Hepatocyte (in vitro differentiated cells): ENCODE measurements at regions not wholly inside any gene's neighbourhood (a gene's known extent, or its start where the extent isn't known, plus 50 kb on each side); places are given as distances from the start of the nearest gene placed in this dataset.

Source experiments
- DNase-seq: peaks from one replicate; pipeline ENCODE4 v3.0.0-alpha.2; 2016; ENCODE audit warnings: low spot score
- H2AFZ ChIP-seq: fragments of 200-600 bp; sonication (generic); 2 replicates; pipeline ENCODE4 v1.6.0; 2016; ENCODE audit warnings: antibody characterized with exemption, mild to moderate bottlenecking
- H3K27ac ChIP-seq: fragments of 200-600 bp; sonication (generic); 2 replicates; pipeline ENCODE4 v1.5.1; 2016; ENCODE audit warnings: mild to moderate bottlenecking
- H3K27me3 ChIP-seq: fragments of 200-600 bp; sonication (generic); 2 replicates; pipeline ENCODE4 v1.6.1; 2016
- H3K36me3 ChIP-seq: fragments of 200-600 bp; sonication (generic); replicated peaks from 2 replicates; pipeline ENCODE4 v1.5.1; 2016; ENCODE audit warnings: low read depth; ENCODE audit not compliant: insufficient read depth
- H3K4me1 ChIP-seq: fragments of 200-600 bp; sonication (generic); 2 replicates; pipeline ENCODE4 v1.5.1; 2016; ENCODE audit warnings: mild to moderate bottlenecking, moderate library complexity; ENCODE audit not compliant: insufficient read depth
- H3K4me2 ChIP-seq: fragments of 200-600 bp; sonication (generic); 2 replicates; pipeline ENCODE4 v1.6.0; 2016
- H3K4me3 ChIP-seq: fragments of 200-600 bp; sonication (generic); 2 replicates; pipeline ENCODE4 v1.5.1; 2016; ENCODE audit warnings: mild to moderate bottlenecking
- H3K79me2 ChIP-seq: fragments of 200-600 bp; sonication (generic); 2 replicates; pipeline ENCODE4 v1.6.0; 2017; ENCODE audit warnings: mild to moderate bottlenecking
- H3K9me2 ChIP-seq: fragments of 200-600 bp; sonication (generic); replicated peaks from 2 replicates; pipeline ENCODE4 v1.6.0; 2017; ENCODE audit warnings: mild to moderate bottlenecking; ENCODE audit not compliant: insufficient read depth
- H3K9me3 ChIP-seq: fragments of 200-600 bp; sonication (generic); 2 replicates; pipeline ENCODE4 v1.5.1; 2016; ENCODE audit warnings: low read depth, mild to moderate bottlenecking
- H4K20me1 ChIP-seq: fragments of 200-600 bp; sonication (generic); 2 replicates; pipeline ENCODE4 v1.6.0; 2016; ENCODE audit warnings: mild to moderate bottlenecking; ENCODE audit not compliant: insufficient read depth, poor library complexity, severe bottlenecking
- CTCF ChIP-seq: fragments of 200-600 bp; sonication (generic); IDR thresholded peaks from 2 replicates; pipeline ENCODE4 v1.5.1; 2016; ENCODE audit warnings: antibody characterized with exemption, mild to moderate bottlenecking; ENCODE audit not compliant: poor library complexity
- EZH2 ChIP-seq: fragments of 200-600 bp; sonication (generic); IDR thresholded peaks from 2 replicates; pipeline ENCODE4 v1.6.1; 2016; ENCODE audit warnings: antibody characterized with exemption, mild to moderate bottlenecking, borderline replicate concordance
- EZH2phosphoT487 ChIP-seq: fragments of 200-600 bp; sonication (generic); IDR thresholded peaks from one replicate; pipeline ENCODE4 v1.6.1; 2018; ENCODE audit warnings: antibody characterized with exemption, mild to moderate bottlenecking, low read depth, moderate library complexity; ENCODE audit not compliant: unreplicated experiment, severe bottlenecking
- WGBS: methylation state at CpG from one replicate; pipeline ENCODE4 v1.1.6; 2016; ENCODE audit warnings: low lambda C conversion rate; ENCODE audit errors: missing lambda C conversion rate; 5-methylcytosine and 5-hydroxymethylcytosine counted together

- Histone ChIP-seq H3K4me3 (no peak overlapping the region), H3K4me2 (no peak overlapping the region), H3K9me3 (no peaks in the 10 kb centered on the region), H3K9me2 (no peaks in the 10 kb centered on the region), H2AFZ (no peak overlapping the region), H4K20me1 (no peaks in the 10 kb centered on the region), H3K79me2 (no peaks in the 10 kb centered on the region), H3K27ac (no peak overlapping the region), H3K27me3 (no peaks in the 10 kb centered on the region), H3K4me1 (no peaks in the 10 kb centered on the region), H3K36me3 (no peaks in the 10 kb centered on the region)
- no peak for TF ChIP-seq EZH2
- no peak for TF ChIP-seq CTCF
- 89% methylated on average over 4 of the region's 4 CpGs for WGBS
- DNase-seq = no peak
These were observed 128.2 kb downstream of the ARSF start for GRCh38 chrX:3169421-3169820.

GRCh38 chrX:3167771-3168170, 126.5 kb downstream of the ARSF start:
- no peak overlapping the region for H3K4me2 ChIP-seq
- H4K20me1 ChIP-seq = no peaks in the 10 kb centered on the region
- H3K4me3 ChIP-seq = no peak overlapping the region
- TF ChIP-seq CTCF (no peak), EZH2phosphoT487 (no peak), EZH2 (no peak)
- WGBS = 86% methylated on average over 4 of the region's 4 CpGs
- H2AFZ ChIP-seq = no peak overlapping the region
- H3K27ac ChIP-seq = no peak overlapping the region
- no peak for DNase-seq
- H3K27me3 ChIP-seq = no peaks in the 10 kb centered on the region
- no peaks in the 10 kb centered on the region for H3K36me3 ChIP-seq
- no peaks in the 10 kb centered on the region for H3K9me2 ChIP-seq
- H3K79me2 ChIP-seq = no peaks in the 10 kb centered on the region
- H3K9me3 ChIP-seq = no peaks in the 10 kb centered on the region
- H3K4me1 ChIP-seq = no peaks in the 10 kb centered on the region

GRCh38 chrX:3166670-3167455, 125.6 kb downstream of the ARSF start:
- Histone ChIP-seq H3K9me3 (no peaks in the 10 kb centered on the region), H3K9me2 (no peaks in the 10 kb centered on the region), H3K27me3 (no peaks in the 10 kb centered on the region), H3K36me3 (no peaks in the 10 kb centered on the region), H3K4me2 (no peak overlapping the region), H2AFZ (no peak overlapping the region), H3K79me2 (no peaks in the 10 kb centered on the region), H3K27ac (no peak overlapping the region), H3K4me1 (no peaks in the 10 kb centered on the region), H3K4me3 (no peak overlapping the region), H4K20me1 (no peaks in the 10 kb centered on the region)
- 65% methylated on average over 11 of the region's 11 CpGs for WGBS
- TF ChIP-seq CTCF (no peak), EZH2 (no peak), EZH2phosphoT487 (no peak)
- no peak for DNase-seq
